PC-9 (cell line): ENCODE measurements at regions not wholly inside any gene's neighbourhood (a gene's known extent, or its start where the extent isn't known, plus 50 kb on each side); places are given as distances from the start of the nearest gene placed in this dataset.

Source experiments
- BruUV-seq: library from RNA; stranded (reverse); fragments of 400-500 nt; replicated peaks from 2 replicates; lab custom pipeline; 2021; lab: Mats Ljungman, UMichigan
- CTCF ChIA-PET: fragments of 300-600 bp; sonication (Branson Sonifier 250); formaldehyde crosslinking; loops from one replicate; lab custom pipeline; 2022; ENCODE audit warnings: antibody characterized with exemption; lab: Charles Lee
- POLR2A ChIA-PET: fragments of 300-600 bp; sonication (Branson Sonifier 250); formaldehyde crosslinking; loops from one replicate; lab custom pipeline; 2022; ENCODE audit warnings: antibody characterized with exemption; ENCODE audit not compliant: unreplicated experiment; lab: Charles Lee
- DNase-seq, 2 experiments: peaks; one replicate each; pipeline versions ENCODE4 v3.0.0 to v3.0.0-alpha.2; 2015 to 2022; ENCODE audit warnings: mixed read lengths in 1 of 2
- H2AFZ ChIP-seq: fragments of 200-600 bp; sonication (generic); 2 replicates; pipeline ENCODE4 v1.8.1; 2017; ENCODE audit warnings: antibody characterized with exemption
- H3F3A ChIP-seq: fragments of 200-600 bp; sonication (generic); 2 replicates; pipeline ENCODE4 v1.8.1; 2017; ENCODE audit warnings: antibody characterized with exemption, mild to moderate bottlenecking, low read depth; ENCODE audit not compliant: insufficient read depth
- H3K27ac ChIP-seq: fragments of 200-600 bp; sonication (generic); 2 replicates; pipeline ENCODE4 v1.6.1; 2016; ENCODE audit warnings: mixed run types
- H3K27me3 ChIP-seq: fragments of 200-600 bp; sonication (generic); 2 replicates; pipeline ENCODE4 v1.6.1; 2016; ENCODE audit warnings: low read depth, mixed run types; ENCODE audit not compliant: insufficient read depth
- H3K36me3 ChIP-seq: fragments of 200-600 bp; sonication (generic); 2 replicates; pipeline ENCODE4 v1.6.1; 2016; ENCODE audit warnings: low read depth, mixed run types
- H3K4me1 ChIP-seq: fragments of 200-600 bp; sonication (generic); replicated peaks from 2 replicates; pipeline ENCODE4 v1.6.1; 2016; ENCODE audit warnings: mixed run types; ENCODE audit not compliant: insufficient read depth
- H3K4me2 ChIP-seq: fragments of 200-600 bp; sonication (generic); 2 replicates; pipeline ENCODE4 v1.6.1; 2017; ENCODE audit warnings: mixed run types
- H3K4me3 ChIP-seq: fragments of 200-600 bp; sonication (generic); 2 replicates; pipeline ENCODE4 v1.6.1; 2016; ENCODE audit warnings: mixed run types
- H3K79me2 ChIP-seq: fragments of 200-600 bp; sonication (generic); 2 replicates; pipeline ENCODE4 v1.6.1; 2017; ENCODE audit warnings: low read depth, mixed run types
- H3K9me2 ChIP-seq: fragments of 200-600 bp; sonication (generic); 2 replicates; pipeline ENCODE4 v1.8.1; 2017; ENCODE audit warnings: mild to moderate bottlenecking; ENCODE audit not compliant: insufficient read depth
- H3K9me3 ChIP-seq: fragments of 200-600 bp; sonication (generic); 2 replicates; pipeline ENCODE4 v1.8.1; 2016; ENCODE audit warnings: low read depth; ENCODE audit not compliant: insufficient read depth
- H4K20me1 ChIP-seq: fragments of 200-600 bp; sonication (generic); 2 replicates; pipeline ENCODE4 v1.8.1; 2017; ENCODE audit not compliant: insufficient read depth
- CTCF ChIP-seq: fragments of 200-600 bp; sonication (generic); conservative IDR thresholded peaks from 2 replicates; pipeline ENCODE4 v1.6.1; 2017; ENCODE audit warnings: mixed run types, antibody characterized with exemption, mild to moderate bottlenecking, moderate library complexity
- EZH2 ChIP-seq: fragments of 200-600 bp; sonication (generic); IDR thresholded peaks from 2 replicates; pipeline ENCODE4 v1.8.0; 2017; ENCODE audit warnings: antibody characterized with exemption, low read depth
- intact Hi-C: fragments of 100-400 bp; cut with micrococcal nuclease; formaldehyde crosslinking; loops from one replicate; pipeline ENCODE4 v1.10.0; 2022; ENCODE audit not compliant: unreplicated experiment

GRCh38 chr9:106634183-106634582 is 228.8 kb upstream of the ZNF462 start:
- Histone ChIP-seq H3K4me3 (no peak overlapping the region), H3K36me3 (no peaks in the 10 kb centered on the region), H3K9me2 (no peaks in the 10 kb centered on the region), H3K4me1 (no peaks in the 10 kb centered on the region), H2AFZ (no peak overlapping the region), H3K79me2 (no peaks in the 10 kb centered on the region), H3K27me3 (no peaks in the 10 kb centered on the region), H4K20me1 (no peaks in the 10 kb centered on the region), H3K4me2 (no peak overlapping the region), H3K27ac (no peak overlapping the region), H3F3A (no peaks in the 10 kb centered on the region), H3K9me3 (no peaks in the 10 kb centered on the region)
- TF ChIP-seq EZH2 = no peak
- no peak for TF ChIP-seq CTCF
- DNase-seq = no peak
- intact Hi-C loops = no loop called here
- ChIA-PET CTCF (no interaction called here), POLR2A (no interaction called here)
- no TSS peak for BruUV-seq

DNA sequence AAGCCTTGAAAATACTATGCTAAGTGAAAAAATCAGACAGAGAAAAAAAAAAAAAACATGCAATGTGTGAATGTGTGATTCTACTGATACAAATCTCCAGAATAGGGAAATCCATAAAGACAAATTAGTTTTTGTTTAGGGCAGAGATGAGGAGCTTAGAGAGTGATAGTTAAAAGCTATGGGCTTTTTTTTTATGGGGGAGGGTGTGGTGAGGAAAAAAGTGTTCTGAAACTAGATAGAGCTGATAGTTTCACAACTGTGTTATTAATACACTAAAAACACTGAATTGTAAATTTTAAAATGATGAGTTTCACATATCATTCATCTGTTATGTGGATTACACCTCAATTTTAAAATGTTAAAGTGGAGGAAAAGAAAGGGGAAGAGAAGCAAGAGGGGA is 228.3 kb upstream of the ZNF462 start:
- no peaks in the 10 kb centered on the region for H3K79me2 ChIP-seq
- H3F3A ChIP-seq = no peaks in the 10 kb centered on the region
- no peaks in the 10 kb centered on the region for H3K36me3 ChIP-seq
- ChIA-PET POLR2A (no interaction called here), CTCF (no interaction called here)
- H3K4me3 ChIP-seq = no peak overlapping the region
- H3K4me1 ChIP-seq = no peaks in the 10 kb centered on the region
- BruUV-seq = no TSS peak
- H4K20me1 ChIP-seq = no peaks in the 10 kb centered on the region
- no peak for TF ChIP-seq EZH2
- H3K9me2 ChIP-seq = no peaks in the 10 kb centered on the region
- H2AFZ ChIP-seq = no peak overlapping the region
- H3K9me3 ChIP-seq = no peaks in the 10 kb centered on the region
- no peak for DNase-seq
- H3K27me3 ChIP-seq = no peaks in the 10 kb centered on the region
- no peak overlapping the region for H3K4me2 ChIP-seq
- intact Hi-C loops = no loop called here
- no peak overlapping the region for H3K27ac ChIP-seq

- H3K27ac ChIP-seq = no peak overlapping the region
- TF ChIP-seq EZH2 = no peak
- TF ChIP-seq CTCF = no peak
- H3K9me2 ChIP-seq = no peaks in the 10 kb centered on the region
- CTCF ChIA-PET = no interaction called here
- no peaks in the 10 kb centered on the region for H3K79me2 ChIP-seq
- H3F3A ChIP-seq = no peaks in the 10 kb centered on the region
- POLR2A ChIA-PET = no interaction called here
- H3K27me3 ChIP-seq = no peaks in the 10 kb centered on the region
- H3K9me3 ChIP-seq = no peaks in the 10 kb centered on the region
- no peak for DNase-seq
- no peaks in the 10 kb centered on the region for H3K36me3 ChIP-seq
- H3K4me3 ChIP-seq = no peak overlapping the region
- no peak overlapping the region for H3K4me2 ChIP-seq
- H2AFZ ChIP-seq = no peak overlapping the region
- H4K20me1 ChIP-seq = no peaks in the 10 kb centered on the region
- H3K4me1 ChIP-seq = no peaks in the 10 kb centered on the region
- no TSS peak for BruUV-seq
- intact Hi-C loops = no loop called here
These were observed 225.5 kb upstream of the ZNF462 start for GRCh38 chr9:106637486-106637885.

DNA sequence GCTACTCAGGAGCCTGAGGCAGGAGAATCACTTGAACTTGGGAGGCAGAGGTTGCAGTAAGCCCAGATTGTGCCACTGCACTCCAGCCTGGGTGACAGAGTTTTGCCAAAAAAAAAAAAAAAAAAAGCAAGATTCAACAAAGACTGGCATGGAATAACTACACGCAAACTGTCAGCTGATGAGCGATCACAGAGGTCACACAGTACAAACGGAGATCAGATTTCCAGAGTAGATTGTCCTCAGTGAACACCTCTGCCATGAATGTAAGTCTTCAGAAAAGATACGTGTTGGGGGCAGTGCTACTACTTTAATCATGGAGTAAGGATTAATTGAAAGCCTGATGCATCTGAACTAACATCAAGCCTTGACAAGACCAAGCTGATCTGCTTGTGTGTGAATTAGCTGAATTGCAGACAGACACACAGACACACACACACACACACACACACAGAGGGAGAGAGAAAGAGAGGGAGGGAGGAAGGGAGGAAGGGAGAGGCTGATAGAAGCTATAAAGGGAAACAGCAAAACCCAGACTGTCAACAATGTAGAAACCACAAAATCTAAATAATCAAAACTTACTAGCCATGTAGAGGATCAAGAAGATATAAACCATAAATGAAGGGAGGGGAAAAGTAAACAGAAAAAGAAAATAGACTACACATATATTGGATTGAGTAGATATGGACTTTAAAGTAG is 222.9 kb upstream of the ZNF462 start:
- Histone ChIP-seq H3K4me3 (no peak overlapping the region), H3K4me1 (no peaks in the 10 kb centered on the region; the same call in 1 of the 2 replicates), H2AFZ (no peak overlapping the region), H3F3A (no peaks in the 10 kb centered on the region), H3K27ac (no peak overlapping the region), H3K9me3 (no peaks in the 10 kb centered on the region), H4K20me1 (no peaks in the 10 kb centered on the region), H3K79me2 (no peaks in the 10 kb centered on the region), H3K27me3 (no peaks in the 10 kb centered on the region), H3K9me2 (no peaks in the 10 kb centered on the region), H3K4me2 (no peak overlapping the region), H3K36me3 (no peaks in the 10 kb centered on the region)
- ChIA-PET CTCF (no interaction called here), POLR2A (no interaction called here)
- DNase-seq = no peak
- no peak for TF ChIP-seq CTCF
- no peak for TF ChIP-seq EZH2
- intact Hi-C loops = no loop called here
- BruUV-seq = no TSS peak
